Non-pigmented ciliary epithelial cell (primary cell): ENCODE measurements at regions not wholly inside any gene's neighbourhood (a gene's known extent, or its start where the extent isn't known, plus 50 kb on each side); places are given as distances from the start of the nearest gene placed in this dataset.

Source experiments
- DNase-seq: peaks from one replicate; pipeline ENCODE4 v3.0.0-alpha.2; 2010; ENCODE audit warnings: low read depth

GRCh38 chr13:79811170-79811569, 330.2 kb downstream of the NDFIP2 start:
- no peak for DNase-seq

- peak; percentile 32 for DNase-seq
These were observed 329.7 kb downstream of the NDFIP2 start for GRCh38 chr13:79810669-79811068.

- no peak for DNase-seq
These were observed 329.1 kb downstream of the NDFIP2 start for GRCh38 chr13:79810018-79810417.

- DNase-seq: no peak
These were observed 327.5 kb downstream of the NDFIP2 start for GRCh38 chr13:79808475-79808874.

DNA sequence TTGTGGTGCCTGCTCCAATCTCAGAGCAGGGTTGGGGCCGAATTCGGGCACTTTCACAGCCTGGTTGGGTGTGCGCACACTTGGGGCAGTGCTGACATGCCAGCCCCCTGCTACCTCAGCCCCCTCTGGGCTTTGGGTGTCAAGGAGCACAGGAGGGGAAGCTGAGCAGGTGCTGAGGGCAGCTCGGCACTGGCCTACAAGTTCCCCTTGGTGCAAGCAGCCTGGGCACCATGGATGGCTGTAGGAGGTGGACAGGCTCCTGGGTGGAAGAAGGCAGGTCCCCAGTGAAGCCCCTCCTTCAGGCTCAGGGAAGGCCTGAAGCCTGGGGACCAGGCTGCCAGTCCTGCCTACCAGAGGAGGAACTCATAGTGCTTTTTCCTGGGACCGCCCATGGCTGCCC, 326.6 kb downstream of the NDFIP2 start:
- DNase-seq: no peak

DNA sequence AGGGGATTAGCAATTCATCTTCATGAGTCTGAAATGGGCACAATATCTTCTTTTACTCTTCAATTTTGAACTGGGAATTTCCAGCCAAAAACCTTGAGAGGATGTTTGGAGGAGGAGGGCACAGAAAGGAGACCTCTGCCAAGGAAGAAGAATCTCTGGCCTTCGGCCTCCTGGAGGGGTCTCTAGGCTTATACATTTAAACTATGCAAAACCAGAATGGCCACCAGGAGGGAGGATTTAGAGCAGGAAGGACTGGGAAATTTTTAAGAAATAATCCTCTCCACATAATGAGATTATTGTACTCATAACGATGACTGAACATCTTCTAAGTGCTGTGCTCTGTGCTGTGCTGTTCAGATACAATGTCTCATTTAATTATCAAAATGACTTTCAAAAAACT, 325.9 kb downstream of the NDFIP2 start:
- DNase-seq: no peak

GRCh38 chr13:79805317-79805716, 324.4 kb downstream of the NDFIP2 start:
- no peak for DNase-seq

DNA sequence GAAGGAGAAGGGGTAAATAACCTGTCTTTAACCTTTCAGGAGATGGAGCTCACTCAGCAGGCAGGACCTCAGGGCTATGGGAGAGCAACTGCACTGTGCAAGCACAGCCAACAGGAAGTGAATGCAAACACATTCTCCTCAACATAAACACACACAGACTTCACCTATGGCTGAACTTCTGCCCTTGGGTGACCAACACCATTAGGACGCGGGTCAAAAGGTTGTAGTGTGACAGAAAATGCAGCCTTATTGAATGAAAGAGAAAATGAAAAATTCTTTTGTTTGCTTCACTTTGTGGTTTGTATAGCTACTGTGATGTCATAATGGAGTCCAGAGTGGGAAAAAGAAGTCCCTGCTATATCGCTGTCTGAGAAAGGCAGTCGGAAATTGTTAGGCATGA, 323.0 kb downstream of the NDFIP2 start:
- DNase-seq: no peak

DNA sequence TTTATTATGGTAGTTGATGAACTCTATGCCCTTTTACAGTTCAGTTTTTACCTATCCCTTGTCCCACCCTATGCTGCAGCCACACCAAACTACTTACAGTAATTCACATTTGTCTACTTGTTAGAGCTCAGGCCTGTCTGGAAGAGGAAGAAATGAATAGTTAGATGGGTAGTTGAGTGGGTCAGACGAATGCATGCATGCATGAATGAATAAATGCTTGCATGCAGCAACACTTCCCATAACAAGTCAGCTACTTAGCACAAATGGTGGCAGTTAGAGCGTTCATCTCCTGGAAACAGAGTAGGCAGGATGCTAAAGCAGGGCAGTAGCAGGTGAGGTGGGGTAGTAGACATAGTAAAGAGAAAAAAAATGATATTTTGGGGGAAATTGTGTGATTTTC, 322.3 kb downstream of the NDFIP2 start:
- no peak for DNase-seq

GRCh38 chr13:79802389-79803085, 321.6 kb downstream of the NDFIP2 start:
- no peak for DNase-seq

GRCh38 chr13:79799059-79799867, 318.3 kb downstream of the NDFIP2 start:
- DNase-seq: no peak

DNA sequence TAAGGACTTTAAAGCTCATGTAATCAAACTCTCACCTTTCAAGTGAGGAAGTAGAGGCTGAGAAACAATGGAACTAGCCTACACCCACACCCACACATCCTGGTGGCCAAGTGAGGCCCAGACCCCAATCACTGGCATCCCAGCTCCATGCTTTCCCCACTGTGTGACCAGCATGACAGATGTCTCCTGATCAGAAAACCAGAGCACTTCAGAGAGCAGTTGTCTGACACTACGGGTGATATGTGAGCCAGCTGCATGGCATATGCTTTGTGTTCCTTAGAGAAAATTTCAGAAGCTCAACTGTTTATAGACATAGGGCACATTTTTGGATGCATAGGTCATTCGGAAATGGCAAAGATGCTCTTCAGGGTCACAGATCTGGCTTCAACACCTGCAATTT, 315.2 kb downstream of the NDFIP2 start:
- DNase-seq: no peak

DNA sequence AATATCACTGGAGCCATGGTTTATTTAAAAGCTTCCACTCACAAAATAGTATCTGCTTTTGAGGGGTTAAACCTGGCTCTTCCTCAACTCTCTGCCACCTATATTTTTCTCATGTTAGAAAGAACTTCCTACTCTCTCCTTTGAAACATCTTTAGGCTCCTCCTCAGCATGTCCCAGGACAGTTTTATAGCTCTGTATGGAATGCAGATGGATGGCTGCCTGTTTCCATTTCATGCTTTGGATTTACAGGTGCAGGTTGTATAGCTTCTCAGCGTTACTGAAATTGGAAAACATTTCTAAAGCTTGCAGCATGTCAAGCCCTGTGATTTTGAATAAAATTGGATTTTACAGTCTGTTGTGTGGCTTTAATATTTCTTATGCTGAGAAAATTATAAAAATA, 314.0 kb downstream of the NDFIP2 start:
- no peak for DNase-seq

- DNase-seq: no peak
These were observed 311.8 kb downstream of the NDFIP2 start for GRCh38 chr13:79792716-79793115.

- DNase-seq: no peak
These were observed 310.6 kb downstream of the NDFIP2 start for GRCh38 chr13:79791471-79792042.

DNA sequence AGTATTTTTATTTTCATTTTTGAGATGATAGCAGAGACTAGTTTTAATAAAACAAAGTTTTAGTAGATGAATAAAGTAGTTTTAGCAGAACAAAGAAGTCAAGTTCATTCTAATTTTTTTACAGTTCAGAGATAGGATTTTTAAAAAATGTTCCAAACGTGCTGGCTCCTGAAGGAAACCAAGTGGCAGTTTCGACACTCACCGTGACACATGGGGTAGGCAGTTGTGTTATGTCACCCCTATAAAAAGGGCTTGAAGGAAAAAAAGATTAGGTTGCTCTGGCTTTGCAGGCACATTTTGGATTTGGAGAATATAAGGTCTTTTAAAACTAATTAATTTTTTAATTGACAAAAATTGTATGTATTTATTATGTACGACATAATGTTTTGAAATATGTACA, 305.2 kb downstream of the NDFIP2 start:
- DNase-seq: no peak

- peak; percentile 45 for DNase-seq
These were observed 301.7 kb downstream of the NDFIP2 start for GRCh38 chr13:79782541-79783205.

GRCh38 chr13:79781829-79782540, 301.0 kb downstream of the NDFIP2 start:
- no peak for DNase-seq

- no peak for DNase-seq
These were observed 299.3 kb downstream of the NDFIP2 start for GRCh38 chr13:79780240-79780639.

GRCh38 chr13:79779761-79780160, 298.8 kb downstream of the NDFIP2 start:
- no peak for DNase-seq

DNA sequence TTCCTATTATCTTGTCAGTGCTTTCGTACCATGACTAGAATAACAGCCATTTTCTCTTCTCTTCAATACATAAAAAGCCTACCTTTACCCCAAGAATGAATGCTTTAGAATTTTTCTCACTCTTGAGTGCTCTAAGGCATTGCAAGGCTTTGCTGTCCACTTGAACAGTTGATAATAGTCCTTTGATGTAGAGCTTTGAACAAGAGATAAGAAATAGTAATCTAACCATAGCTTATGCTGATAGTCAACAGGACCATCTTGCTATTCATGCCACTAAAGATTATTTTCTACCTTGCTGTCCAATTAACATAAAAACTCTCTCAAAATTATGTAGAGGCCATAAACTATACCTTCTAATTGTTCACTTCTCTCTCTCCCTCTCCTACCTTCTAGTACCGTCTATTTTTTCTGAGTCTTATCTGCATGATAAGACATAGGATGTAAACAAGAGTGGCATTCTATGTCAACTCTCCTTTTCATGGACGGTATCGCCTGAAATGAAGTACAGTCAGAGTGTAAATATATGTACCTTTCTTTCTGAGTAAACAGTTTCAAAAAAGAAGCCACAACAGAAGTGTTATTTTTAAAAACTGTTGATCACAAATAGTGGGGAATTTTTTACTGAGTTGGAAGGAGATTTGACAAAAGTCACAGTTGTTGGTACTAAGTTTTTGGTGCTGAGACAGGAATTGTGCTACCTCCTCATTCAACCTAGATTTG, 297.9 kb downstream of the NDFIP2 start:
- no peak for DNase-seq
